H9 (cell line): ENCODE measurements at regions not wholly inside any gene's neighbourhood (a gene's known extent, or its start where the extent isn't known, plus 50 kb on each side); places are given as distances from the start of the nearest gene placed in this dataset.

ENCODE experiments used
- DNase-seq: peaks from one replicate; pipeline ENCODE4 v3.0.0-alpha.2; 2017
- H2AFZ ChIP-seq: one replicate; pipeline ENCODE4 v1.6.1; 2013; ENCODE audit warnings: mild to moderate bottlenecking, low read length, control low read depth, moderate library complexity
- H2AK5ac ChIP-seq: 2 replicates; pipeline ENCODE4 v1.6.1; 2013; ENCODE audit warnings: low read length, control low read depth, mixed read lengths; ENCODE audit not compliant: insufficient read length
- H2BK120ac ChIP-seq: one replicate; pipeline ENCODE4 v1.6.1; 2013; ENCODE audit warnings: low read depth, mild to moderate bottlenecking, low read length, control low read depth, inconsistent platforms; ENCODE audit not compliant: poor library complexity, severe bottlenecking
- H2BK12ac ChIP-seq: 2 replicates; pipeline ENCODE4 v1.6.1; 2013; ENCODE audit warnings: low read length, control low read depth, mixed read lengths, low read depth; ENCODE audit not compliant: insufficient read length
- H2BK15ac ChIP-seq: 2 replicates; pipeline ENCODE4 v1.6.1; 2013; ENCODE audit warnings: low read depth, low read length, control low read depth
- H2BK20ac ChIP-seq: one replicate; pipeline ENCODE4 v1.6.1; 2013; ENCODE audit warnings: low read depth, mild to moderate bottlenecking, low read length, control low read depth, inconsistent platforms; ENCODE audit not compliant: poor library complexity, severe bottlenecking
- H2BK5ac ChIP-seq: 2 replicates; pipeline ENCODE4 v1.6.1; 2013; ENCODE audit warnings: low read length, control low read depth, mixed read lengths; ENCODE audit not compliant: insufficient read length
- H3K14ac ChIP-seq: 2 replicates; pipeline ENCODE4 v1.6.1; 2013; ENCODE audit warnings: low read length, control low read depth; ENCODE audit not compliant: insufficient read depth
- H3K18ac ChIP-seq: 2 replicates; pipeline ENCODE4 v1.6.1; 2013; ENCODE audit warnings: low read depth, mild to moderate bottlenecking, mixed read lengths, low read length, control low read depth; ENCODE audit not compliant: insufficient read length
- H3K23ac ChIP-seq: 2 replicates; pipeline ENCODE4 v1.6.1; 2013; ENCODE audit warnings: low read length, control low read depth, mixed read lengths, low read depth; ENCODE audit not compliant: insufficient read length
- H3K23me2 ChIP-seq: 2 replicates; pipeline ENCODE4 v1.6.1; 2013; ENCODE audit warnings: low read depth, mild to moderate bottlenecking, mixed read lengths, low read length, control low read depth; ENCODE audit not compliant: insufficient read length, poor library complexity, severe bottlenecking
- H3K27ac ChIP-seq: 2 replicates; pipeline ENCODE4 v1.5.1; 2013; ENCODE audit warnings: low read length, control low read depth, mixed read lengths, low read depth; ENCODE audit not compliant: insufficient read length
- H3K27me3 ChIP-seq: 2 replicates; pipeline ENCODE4 v1.6.1; 2013; ENCODE audit warnings: low read length, control low read depth, inconsistent platforms; ENCODE audit not compliant: insufficient read depth
- H3K4ac ChIP-seq: 2 replicates; pipeline ENCODE4 v1.6.1; 2013; ENCODE audit warnings: low read depth, mild to moderate bottlenecking, control low read depth, inconsistent platforms, low read length, moderate library complexity
- H3K4me1 ChIP-seq: 2 replicates; pipeline ENCODE4 v1.6.1; 2013; ENCODE audit warnings: low read length, control low read depth, inconsistent platforms; ENCODE audit not compliant: insufficient read depth
- H3K4me2 ChIP-seq: 2 replicates; pipeline ENCODE4 v1.6.1; 2013; ENCODE audit warnings: low read length, control low read depth, mixed read lengths; ENCODE audit not compliant: insufficient read length, insufficient read depth
- H3K56ac ChIP-seq: 2 replicates; pipeline ENCODE4 v1.6.1; 2013; ENCODE audit warnings: low read depth, mild to moderate bottlenecking, mixed read lengths, low read length, control low read depth; ENCODE audit not compliant: insufficient read length
- H3K79me1 ChIP-seq: 2 replicates; pipeline ENCODE4 v1.6.1; 2013; ENCODE audit warnings: low read depth, mild to moderate bottlenecking, moderate library complexity, low read length, control low read depth, inconsistent platforms; ENCODE audit not compliant: insufficient read depth, poor library complexity, severe bottlenecking
- H3K79me2 ChIP-seq: 2 replicates; pipeline ENCODE4 v1.6.1; 2013; ENCODE audit warnings: low read length, control low read depth, inconsistent platforms; ENCODE audit not compliant: insufficient read depth
- H3K9ac ChIP-seq: 2 replicates; pipeline ENCODE4 v1.6.1; 2013; ENCODE audit warnings: low read length, control low read depth, mixed read lengths; ENCODE audit not compliant: insufficient read length; ENCODE audit errors: extremely low read depth
- H3K9me3 ChIP-seq: one replicate; pipeline ENCODE4 v1.6.1; 2013; ENCODE audit warnings: low read depth, low read length, inconsistent platforms; ENCODE audit not compliant: control insufficient read depth
- H3T11ph ChIP-seq: one replicate; pipeline ENCODE4 v1.6.1; 2013; ENCODE audit warnings: mild to moderate bottlenecking, low read length, control low read depth, inconsistent platforms
- H4K20me1 ChIP-seq: one replicate; pipeline ENCODE4 v1.6.1; 2013; ENCODE audit not compliant: control insufficient read depth, insufficient read length, insufficient read depth
- H4K5ac ChIP-seq: 2 replicates; pipeline ENCODE4 v1.6.1; 2013; ENCODE audit warnings: low read depth, mild to moderate bottlenecking, mixed read lengths, low read length, control low read depth; ENCODE audit not compliant: insufficient read length
- H4K8ac ChIP-seq: replicated peaks from 2 replicates; pipeline ENCODE4 v1.6.1; 2013; ENCODE audit warnings: low read length, control low read depth, mixed read lengths, low read depth; ENCODE audit not compliant: insufficient read length
- H4K91ac ChIP-seq: 2 replicates; pipeline ENCODE4 v1.6.1; 2013; ENCODE audit warnings: low read depth, mild to moderate bottlenecking, moderate library complexity, mixed read lengths, low read length, control low read depth; ENCODE audit not compliant: insufficient read length
- H3K27ac Mint-ChIP-seq, 3 experiments: 2 replicates in 2 of 3; 3 replicates in 1 of 3; pipeline ENCODE4 v1.8.0; 2020 to 2021; ENCODE audit warnings: mixed read lengths in 3 of 3, mild to moderate bottlenecking in 1 of 3, moderate library complexity in 1 of 3
- H3K27me3 Mint-ChIP-seq: 2 replicates; pipeline ENCODE4 v1.8.0; 2021; ENCODE audit warnings: low read depth, mild to moderate bottlenecking, moderate library complexity, mixed read lengths
- H3K36me3 Mint-ChIP-seq, 3 experiments: 2 replicates in 2 of 3; 3 replicates in 1 of 3; pipeline ENCODE4 v1.8.0; 2020 to 2021; ENCODE audit warnings: low read depth in 3 of 3, mixed read lengths in 3 of 3; ENCODE audit not compliant: insufficient read depth in 1 of 3
- H3K4me1 Mint-ChIP-seq, 2 experiments: 2 replicates each; pipeline ENCODE4 v1.8.0; 2020; ENCODE audit warnings: mixed read lengths in 2 of 2
- H3K4me3 Mint-ChIP-seq, 2 experiments: 2 replicates in 1 of 2; 3 replicates in 1 of 2; pipeline ENCODE4 v1.8.0; 2020 to 2021; ENCODE audit warnings: mild to moderate bottlenecking in 2 of 2, mixed read lengths in 2 of 2, moderate library complexity in 1 of 2
- H3K9me3 Mint-ChIP-seq, 2 experiments: 2 replicates in 1 of 2; 3 replicates in 1 of 2; pipeline ENCODE4 v1.8.0; 2020; ENCODE audit warnings: mild to moderate bottlenecking in 2 of 2, mixed read lengths in 2 of 2, moderate library complexity in 1 of 2
- WGBS: extraction: QIAGEN DNeasy Blood & Tissue Kit; methylation state at CpG from one replicate; pipeline ENCODE4 v1.1.7; 2013; ENCODE audit warnings: missing lambda C conversion rate, low lambda C conversion rate, mixed read lengths; ENCODE audit not compliant: insufficient read length; ENCODE audit errors: extremely low coverage; 5-methylcytosine and 5-hydroxymethylcytosine counted together
- TF ChIP-seq, protein P1 (sequence below): fragments of 200-600 bp; sonication (generic); conservative IDR thresholded peaks from 3 replicates; pipeline ENCODE4 v1.8.0; 2021; ENCODE audit warnings: antibody characterized with exemption, mild to moderate bottlenecking

DNA sequence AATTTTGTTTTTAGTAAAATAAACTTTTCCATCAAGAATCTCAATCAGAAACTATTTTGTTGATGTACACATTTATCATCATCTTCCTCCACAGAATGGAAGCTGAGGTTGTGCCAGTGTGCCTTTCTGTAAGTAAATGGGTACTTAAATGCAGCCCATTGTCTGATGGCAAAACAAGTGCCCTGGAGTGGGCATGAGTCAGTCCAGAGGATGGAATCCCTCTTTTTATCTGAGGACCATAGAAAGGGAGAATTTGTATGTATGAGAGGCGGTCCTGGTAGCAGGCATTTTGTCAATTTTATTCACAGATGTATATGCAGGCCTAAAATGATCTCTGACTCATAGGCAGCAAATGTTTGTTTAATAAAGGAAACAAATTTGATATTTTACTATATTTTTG, 102.1 kb upstream of the MAGI2 start:
- H3K56ac ChIP-seq = no peak overlapping the region
- no peak overlapping the region for H2BK20ac ChIP-seq
- H3K23ac ChIP-seq = no peak overlapping the region
- Mint-ChIP-seq H3K4me1 (no peaks in the 10 kb centered on the region), H3K27ac (no peak overlapping the region), H3K27me3 (no peaks in the 10 kb centered on the region), H3K36me3 (no peaks in the 10 kb centered on the region), H3K4me3 (no peak overlapping the region), H3K9me3 (no peaks in the 10 kb centered on the region; a peak in 1 of 5 replicates)
- no peak overlapping the region for H2AK5ac ChIP-seq
- no peak overlapping the region for H3K14ac ChIP-seq
- H3K27ac ChIP-seq = no peak overlapping the region
- no peak for DNase-seq
- no peak overlapping the region for H4K5ac ChIP-seq
- no peak overlapping the region for H4K91ac ChIP-seq
- H2BK15ac ChIP-seq = no peak overlapping the region
- TF ChIP-seq, protein P1, sequence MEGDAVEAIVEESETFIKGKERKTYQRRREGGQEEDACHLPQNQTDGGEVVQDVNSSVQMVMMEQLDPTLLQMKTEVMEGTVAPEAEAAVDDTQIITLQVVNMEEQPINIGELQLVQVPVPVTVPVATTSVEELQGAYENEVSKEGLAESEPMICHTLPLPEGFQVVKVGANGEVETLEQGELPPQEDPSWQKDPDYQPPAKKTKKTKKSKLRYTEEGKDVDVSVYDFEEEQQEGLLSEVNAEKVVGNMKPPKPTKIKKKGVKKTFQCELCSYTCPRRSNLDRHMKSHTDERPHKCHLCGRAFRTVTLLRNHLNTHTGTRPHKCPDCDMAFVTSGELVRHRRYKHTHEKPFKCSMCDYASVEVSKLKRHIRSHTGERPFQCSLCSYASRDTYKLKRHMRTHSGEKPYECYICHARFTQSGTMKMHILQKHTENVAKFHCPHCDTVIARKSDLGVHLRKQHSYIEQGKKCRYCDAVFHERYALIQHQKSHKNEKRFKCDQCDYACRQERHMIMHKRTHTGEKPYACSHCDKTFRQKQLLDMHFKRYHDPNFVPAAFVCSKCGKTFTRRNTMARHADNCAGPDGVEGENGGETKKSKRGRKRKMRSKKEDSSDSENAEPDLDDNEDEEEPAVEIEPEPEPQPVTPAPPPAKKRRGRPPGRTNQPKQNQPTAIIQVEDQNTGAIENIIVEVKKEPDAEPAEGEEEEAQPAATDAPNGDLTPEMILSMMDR = no peak
- H3T11ph ChIP-seq = no peak overlapping the region
- no peaks in the 10 kb centered on the region for H3K79me2 ChIP-seq
- no peak overlapping the region for H4K8ac ChIP-seq
- no peak overlapping the region for H3K4ac ChIP-seq
- H3K4me2 ChIP-seq = no peak overlapping the region
- H4K20me1 ChIP-seq = no peaks in the 10 kb centered on the region
- no peak overlapping the region for H2BK5ac ChIP-seq
- H3K4me1 ChIP-seq = no peaks in the 10 kb centered on the region
- no CpG with 5 or more reads among the region's 1 CpG for WGBS
- H3K18ac ChIP-seq = no peak overlapping the region
- H2AFZ ChIP-seq = no peak overlapping the region
- no peaks in the 10 kb centered on the region for H3K79me1 ChIP-seq
- H2BK12ac ChIP-seq = no peak overlapping the region
- no peaks in the 10 kb centered on the region for H3K23me2 ChIP-seq
- no peak overlapping the region for H2BK120ac ChIP-seq
- H3K9me3 ChIP-seq = no peaks in the 10 kb centered on the region
- H3K27me3 ChIP-seq = no peaks in the 10 kb centered on the region
- no peak overlapping the region for H3K9ac ChIP-seq
